Endothelial cell of umbilical vein (primary cell): ENCODE measurements at regions not wholly inside any gene's neighbourhood (a gene's known extent, or its start where the extent isn't known, plus 50 kb on each side); places are given as distances from the start of the nearest gene placed in this dataset.

Experiments
- BruUV-seq: library from RNA; stranded (reverse); fragments of 400-500 nt; replicated peaks from 2 replicates; lab custom pipeline; 2021; lab: Mats Ljungman, UMichigan
- CTCF ChIA-PET: fragments of 300-600, 350-600 bp; sonication (Branson Sonifier 250); formaldehyde crosslinking; loops from one replicate; lab custom pipeline; 2021; ENCODE audit warnings: antibody characterized with exemption, inconsistent platforms; lab: Charles Lee
- POLR2A ChIA-PET: fragments of 300-600, 350-600 bp; sonication (Branson Sonifier 250); formaldehyde crosslinking; loops from one replicate; lab custom pipeline; 2021; ENCODE audit warnings: antibody characterized with exemption, inconsistent platforms; lab: Charles Lee
- DNase-seq: peaks from one replicate; pipeline ENCODE4 v3.0.0-alpha.2; 2011; ENCODE audit warnings: low read depth, low spot score
- FAIRE-seq: peaks from 2 replicates; lab custom pipeline; 2011; peaks lifted over from hg19 to GRCh38; lab: Jason Lieb, UNC
- H2AFZ ChIP-seq: 2 replicates; pipeline ENCODE4 v1.6.0; 2012; ENCODE audit warnings: low read depth, low read length, control low read depth, inconsistent platforms
- H3K27ac ChIP-seq: 2 replicates; pipeline ENCODE4 v1.5.1; 2011; ENCODE audit warnings: low read depth, mild to moderate bottlenecking, control low read depth, low read length, moderate library complexity; ENCODE audit not compliant: insufficient read depth
- H3K27me3 ChIP-seq, 2 experiments: 2 replicates each; pipeline versions ENCODE4 v1.6.0 to v1.6.1; 2011; ENCODE audit warnings: low read length in 2 of 2, mixed read lengths in 1 of 2; ENCODE audit not compliant: control insufficient read depth in 2 of 2, insufficient read depth in 2 of 2
- H3K36me3 ChIP-seq, 2 experiments: 2 replicates in 1 of 2; 3 replicates in 1 of 2; pipeline ENCODE4 v1.5.1; 2011; ENCODE audit warnings: low read length in 2 of 2, mild to moderate bottlenecking in 1 of 2, moderate library complexity in 1 of 2; ENCODE audit not compliant: control insufficient read depth in 2 of 2, insufficient read depth in 2 of 2; ENCODE audit errors: extremely low read depth in 1 of 2
- H3K4me1 ChIP-seq: 3 replicates; pipeline ENCODE4 v1.5.1; 2011; ENCODE audit warnings: mild to moderate bottlenecking, low read length; ENCODE audit not compliant: control insufficient read depth, insufficient read depth; ENCODE audit errors: extremely low read depth
- H3K4me2 ChIP-seq: 2 replicates; pipeline ENCODE4 v1.6.1; 2011; ENCODE audit warnings: low read length, control low read depth, mixed read lengths; ENCODE audit not compliant: insufficient read depth
- H3K4me3 ChIP-seq, 3 experiments: fragments of 200-600 bp in 1 of 3; sonication (generic), shearing (Covaris generic) in 1 of 3; replicated peaks in 1 of 3; 2 replicates each; pipeline ENCODE4 v1.5.1; 2011 to 2016; ENCODE audit warnings: control low read depth in 3 of 3, low read length in 3 of 3, mild to moderate bottlenecking in 2 of 3, inconsistent platforms in 1 of 3, low read depth in 1 of 3, moderate library complexity in 1 of 3; ENCODE audit not compliant: insufficient read depth in 1 of 3
- H3K79me2 ChIP-seq: 2 replicates; pipeline ENCODE4 v1.6.0; 2012; ENCODE audit warnings: low read length, inconsistent platforms; ENCODE audit not compliant: control insufficient read depth, insufficient read depth
- H3K9ac ChIP-seq: replicated peaks from 2 replicates; pipeline ENCODE3; 2011; ENCODE audit warnings: low read length, control low read depth; ENCODE audit not compliant: insufficient read depth; ENCODE audit errors: extremely low read depth
- H3K9me1 ChIP-seq: replicated peaks from 3 replicates; pipeline ENCODE4 v1.6.0; 2011; ENCODE audit warnings: mild to moderate bottlenecking, low read length; ENCODE audit not compliant: control insufficient read depth, insufficient read depth; ENCODE audit errors: extremely low read depth
- H3K9me3 ChIP-seq: replicated peaks from 2 replicates; pipeline ENCODE4 v1.5.1; 2012; ENCODE audit warnings: low read length, inconsistent platforms; ENCODE audit not compliant: control insufficient read depth, insufficient read depth
- H4K20me1 ChIP-seq: replicated peaks from 2 replicates; pipeline ENCODE3; 2011; ENCODE audit warnings: mild to moderate bottlenecking, low read length; ENCODE audit not compliant: control insufficient read depth, insufficient read depth; ENCODE audit errors: extremely low read depth
- CTCF ChIP-seq, 2 donors: IDR thresholded peaks; 1 replicate in 1 of 2; 2 replicates in 1 of 2; pipeline ENCODE4 v1.5.1; 2011; ENCODE audit warnings: low read length in 2 of 2, mild to moderate bottlenecking in 2 of 2, moderate library complexity in 2 of 2, control low read depth in 1 of 2, inconsistent platforms in 1 of 2, low read depth in 1 of 2; ENCODE audit not compliant: insufficient read depth in 1 of 2; ENCODE audit errors: extremely low read depth in 1 of 2
- EZH2 ChIP-seq: IDR thresholded peaks from 2 replicates; pipeline ENCODE4 v1.6.1; 2012; ENCODE audit warnings: borderline replicate concordance, low read depth, mild to moderate bottlenecking, moderate library complexity, low read length, inconsistent platforms; ENCODE audit not compliant: severe bottlenecking
- FOS ChIP-seq: IDR thresholded peaks from 2 replicates; pipeline ENCODE4 v1.6.1; 2011; ENCODE audit warnings: mild to moderate bottlenecking, low read length, moderate library complexity, borderline replicate concordance; ENCODE audit not compliant: insufficient read depth
- GATA2 ChIP-seq: IDR thresholded peaks from 2 replicates; pipeline ENCODE4 v1.7.0; 2011; ENCODE audit warnings: low read depth, mild to moderate bottlenecking, moderate library complexity, mixed read lengths, low read length; ENCODE audit not compliant: insufficient read length, insufficient read depth
- JUN ChIP-seq: IDR thresholded peaks from 2 replicates; pipeline ENCODE4 v1.6.1; 2011; ENCODE audit warnings: borderline replicate concordance, low read depth; ENCODE audit not compliant: insufficient read length, insufficient read depth
- MAX ChIP-seq: IDR thresholded peaks from 2 replicates; pipeline ENCODE4 v1.6.1; 2011; ENCODE audit not compliant: insufficient read depth, insufficient read length
- MYC ChIP-seq: IDR thresholded peaks from one replicate; pipeline ENCODE4 v1.6.1; 2011; ENCODE audit warnings: mild to moderate bottlenecking, low read depth, low read length
- POLR2A ChIP-seq: IDR thresholded peaks from 2 replicates; pipeline ENCODE4 v1.6.1; 2012; ENCODE audit warnings: low read depth, mild to moderate bottlenecking, control low read depth, low read length
- POLR2AphosphoS5 ChIP-seq: IDR thresholded peaks from 2 replicates; pipeline ENCODE4 v1.6.1; 2012; ENCODE audit warnings: low read depth, mild to moderate bottlenecking, control low read depth, low read length, moderate library complexity; ENCODE audit not compliant: insufficient read depth
- dilution Hi-C: fragments of 300-500 bp; cut with MboI; formaldehyde crosslinking; loops from one replicate; pipeline ENCODE4 v1.15.0; 2019; ENCODE audit warnings: low sequenced_read_pairs; ENCODE audit not compliant: extremely low pct_ligation_motif_present
- intact Hi-C: fragments of 100-400 bp; cut with micrococcal nuclease; formaldehyde crosslinking; loops from one replicate; pipeline ENCODE4 v1.10.0; 2022

GRCh38 chr1:83112248-83112885 lies 886.6 kb downstream of the TTLL7 start:
- no peak overlapping the region for H2AFZ ChIP-seq
- no peak for FAIRE-seq
- H3K9me1 ChIP-seq: no peaks in the 10 kb centered on the region
- ChIA-PET POLR2A (no interaction called here), CTCF (no interaction called here)
- no peaks in the 10 kb centered on the region for H3K36me3 ChIP-seq
- intact Hi-C loops (no loop called here), dilution Hi-C loops (no loop called here)
- H3K4me2 ChIP-seq: no peak overlapping the region
- BruUV-seq: no TSS peak
- H4K20me1 ChIP-seq: no peaks in the 10 kb centered on the region
- TF ChIP-seq MAX: no peak
- no peak for TF ChIP-seq JUN
- TF ChIP-seq MYC: no peak
- no peak for TF ChIP-seq FOS
- TF ChIP-seq POLR2A: no peak
- TF ChIP-seq POLR2AphosphoS5: no peak
- no peak for TF ChIP-seq GATA2
- no peak overlapping the region for H3K4me3 ChIP-seq
- no peaks in the 10 kb centered on the region for H3K9me3 ChIP-seq
- H3K27ac ChIP-seq: no peak overlapping the region
- H3K79me2 ChIP-seq: no peaks in the 10 kb centered on the region
- no peaks in the 10 kb centered on the region for H3K4me1 ChIP-seq
- H3K9ac ChIP-seq: no peak overlapping the region
- H3K27me3 ChIP-seq: no peaks in the 10 kb centered on the region
- no peak for DNase-seq

GRCh38 chr1:83110156-83110555 lies 888.8 kb downstream of the TTLL7 start:
- Histone ChIP-seq H4K20me1 (no peaks in the 10 kb centered on the region), H3K27me3 (no peaks in the 10 kb centered on the region), H3K79me2 (no peaks in the 10 kb centered on the region), H2AFZ (no peak overlapping the region), H3K9ac (no peak overlapping the region), H3K36me3 (no peaks in the 10 kb centered on the region), H3K4me3 (no peak overlapping the region), H3K4me2 (no peak overlapping the region), H3K9me1 (no peaks in the 10 kb centered on the region), H3K4me1 (no peaks in the 10 kb centered on the region), H3K9me3 (no peaks in the 10 kb centered on the region), H3K27ac (no peak overlapping the region)
- ChIA-PET POLR2A (no interaction called here), CTCF (interaction anchor here (0.7 kb wide), 1 partner anchor 687 kb away, joined by 4 read pairs; no protein-coding TSS in a partner anchor)
- TF ChIP-seq CTCF (IDR thresholded peaks at IDR 0.05; ENCODE audit: extremely low read depth in 1 of 2, insufficient read depth in 1 of 2, low read depth in 1 of 2, low read length in 2 of 2) (no peak), MYC (no peak), POLR2AphosphoS5 (no peak), FOS (no peak), POLR2A (no peak), GATA2 (no peak), EZH2 (no peak), JUN (no peak), MAX (no peak)
- intact Hi-C loops: no loop called here
- DNase-seq: no peak
- BruUV-seq: no TSS peak
- no peak for FAIRE-seq
- dilution Hi-C loops: no loop called here
